DND-41 (cell line): ENCODE measurements at regions not wholly inside any gene's neighbourhood (a gene's known extent, or its start where the extent isn't known, plus 50 kb on each side); places are given as distances from the start of the nearest gene placed in this dataset.

Experiments
- ATAC-seq: fragments of 200-7000 bp; cut with Tn5 transposase; 3 replicates; pipeline ENCODE4 v1.9.1; 2021; ENCODE audit warnings: low read depth; ENCODE audit not compliant: insufficient read depth
- DNase-seq: peaks from one replicate; pipeline ENCODE4 v3.0.0-alpha.2; 2020
- H2AFZ ChIP-seq: 2 replicates; pipeline ENCODE4 v1.6.0; 2012; ENCODE audit warnings: low read depth, low read length
- H3K27ac ChIP-seq: 2 replicates; pipeline ENCODE4 v1.5.1; 2012; ENCODE audit warnings: low read length, inconsistent platforms
- H3K27me3 ChIP-seq: fragments of 200-600 bp; sonication (generic); 2 replicates; pipeline ENCODE4 v1.6.0; 2012; ENCODE audit warnings: low read length, mild to moderate bottlenecking, inconsistent platforms; ENCODE audit not compliant: insufficient read depth, poor library complexity
- H3K36me3 ChIP-seq: 2 replicates; pipeline ENCODE4 v1.5.1; 2012; ENCODE audit warnings: low read length, inconsistent platforms; ENCODE audit not compliant: insufficient read depth
- H3K4me1 ChIP-seq: 2 replicates; pipeline ENCODE4 v1.5.1; 2012; ENCODE audit warnings: mild to moderate bottlenecking, low read length; ENCODE audit not compliant: insufficient read depth
- H3K4me2 ChIP-seq: 2 replicates; pipeline ENCODE4 v1.6.0; 2012; ENCODE audit warnings: mild to moderate bottlenecking, moderate library complexity, low read length, inconsistent platforms; ENCODE audit not compliant: insufficient read depth
- H3K4me3 ChIP-seq, 2 experiments: fragments of 200-600 bp in 1 of 2; shearing (Covaris generic) in 1 of 2; 2 replicates each; pipeline ENCODE4 v1.5.1; 2012 to 2016; ENCODE audit warnings: inconsistent platforms in 2 of 2, low read length in 2 of 2, mild to moderate bottlenecking in 2 of 2, low read depth in 1 of 2, moderate library complexity in 1 of 2
- H3K79me2 ChIP-seq: 2 replicates; pipeline ENCODE4 v1.6.0; 2012; ENCODE audit warnings: low read length, inconsistent platforms; ENCODE audit not compliant: insufficient read depth
- H3K9ac ChIP-seq: 2 replicates; pipeline ENCODE4 v1.6.0; 2012; ENCODE audit warnings: low read depth, mild to moderate bottlenecking, inconsistent platforms, low read length, moderate library complexity
- H3K9me3 ChIP-seq: 2 replicates; pipeline ENCODE4 v1.5.1; 2012; ENCODE audit warnings: low read length, moderate library complexity, mild to moderate bottlenecking, inconsistent platforms; ENCODE audit not compliant: insufficient read depth, severe bottlenecking
- H4K20me1 ChIP-seq: 2 replicates; pipeline ENCODE4 v1.6.0; 2012; ENCODE audit warnings: low read length; ENCODE audit not compliant: insufficient read depth
- EZH2 ChIP-seq: IDR thresholded peaks from 3 replicates; pipeline ENCODE4 v1.6.1; 2012; ENCODE audit warnings: borderline replicate concordance, low read depth, mild to moderate bottlenecking, moderate library complexity, low read length, inconsistent platforms; ENCODE audit not compliant: severe bottlenecking
- TF ChIP-seq, protein P1 (sequence below): IDR thresholded peaks from 2 replicates; pipeline ENCODE4 v1.5.1; 2012; ENCODE audit warnings: borderline replicate concordance, low read length, moderate library complexity, mild to moderate bottlenecking; ENCODE audit not compliant: poor library complexity, severe bottlenecking; ENCODE audit errors: extremely low read depth

DNA sequence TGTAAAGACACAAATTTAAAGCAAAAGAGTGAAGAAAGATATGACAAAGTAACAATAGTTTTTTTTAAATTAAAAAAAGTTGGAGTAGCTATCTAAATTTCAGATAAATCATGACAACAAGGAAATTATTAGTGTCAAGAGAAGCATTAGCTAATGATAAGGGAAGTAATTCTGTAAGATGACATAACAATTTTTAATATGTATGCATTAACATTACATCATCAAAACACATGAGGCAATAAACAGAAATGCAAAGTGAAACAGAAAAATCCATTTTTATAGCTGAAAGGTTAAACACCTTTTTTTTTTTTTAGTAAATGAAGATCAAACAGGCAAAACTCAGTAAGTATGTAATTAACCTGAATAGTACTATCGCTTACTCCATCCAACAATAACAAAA is 804.9 kb upstream of the PRR20A start:
- H3K9ac ChIP-seq: no peak overlapping the region
- no peaks in the 10 kb centered on the region for H3K36me3 ChIP-seq
- DNase-seq: no peak
- no peak overlapping the region for H3K4me3 ChIP-seq
- H4K20me1 ChIP-seq: no peaks in the 10 kb centered on the region
- no peaks in the 10 kb centered on the region for H3K9me3 ChIP-seq
- ATAC-seq: no peak
- TF ChIP-seq EZH2: no peak
- TF ChIP-seq, protein P1, sequence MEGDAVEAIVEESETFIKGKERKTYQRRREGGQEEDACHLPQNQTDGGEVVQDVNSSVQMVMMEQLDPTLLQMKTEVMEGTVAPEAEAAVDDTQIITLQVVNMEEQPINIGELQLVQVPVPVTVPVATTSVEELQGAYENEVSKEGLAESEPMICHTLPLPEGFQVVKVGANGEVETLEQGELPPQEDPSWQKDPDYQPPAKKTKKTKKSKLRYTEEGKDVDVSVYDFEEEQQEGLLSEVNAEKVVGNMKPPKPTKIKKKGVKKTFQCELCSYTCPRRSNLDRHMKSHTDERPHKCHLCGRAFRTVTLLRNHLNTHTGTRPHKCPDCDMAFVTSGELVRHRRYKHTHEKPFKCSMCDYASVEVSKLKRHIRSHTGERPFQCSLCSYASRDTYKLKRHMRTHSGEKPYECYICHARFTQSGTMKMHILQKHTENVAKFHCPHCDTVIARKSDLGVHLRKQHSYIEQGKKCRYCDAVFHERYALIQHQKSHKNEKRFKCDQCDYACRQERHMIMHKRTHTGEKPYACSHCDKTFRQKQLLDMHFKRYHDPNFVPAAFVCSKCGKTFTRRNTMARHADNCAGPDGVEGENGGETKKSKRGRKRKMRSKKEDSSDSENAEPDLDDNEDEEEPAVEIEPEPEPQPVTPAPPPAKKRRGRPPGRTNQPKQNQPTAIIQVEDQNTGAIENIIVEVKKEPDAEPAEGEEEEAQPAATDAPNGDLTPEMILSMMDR: no peak
- H3K27me3 ChIP-seq: no peaks in the 10 kb centered on the region
- no peak overlapping the region for H3K27ac ChIP-seq
- no peak overlapping the region for H2AFZ ChIP-seq
- no peaks in the 10 kb centered on the region for H3K4me1 ChIP-seq
- no peak overlapping the region for H3K4me2 ChIP-seq
- no peaks in the 10 kb centered on the region for H3K79me2 ChIP-seq

DNA sequence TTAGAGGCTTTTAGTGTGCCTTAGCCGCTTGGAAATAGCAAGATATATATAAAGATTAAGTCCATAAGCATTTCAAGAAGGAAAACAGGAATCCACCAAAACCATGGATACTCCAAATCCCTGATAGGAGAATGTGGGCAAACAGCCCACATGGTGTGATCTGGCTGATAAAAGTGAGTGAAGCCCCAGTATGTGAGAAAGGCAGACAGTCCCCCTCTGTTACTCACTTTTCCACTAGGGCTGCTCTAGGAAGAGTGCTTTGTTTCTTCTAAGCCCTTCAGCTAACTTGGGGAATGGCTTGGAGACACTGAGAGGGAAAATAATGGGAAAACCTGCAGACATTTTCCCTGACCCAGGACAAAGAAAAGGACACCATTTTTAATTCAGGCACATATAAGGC is 802.3 kb upstream of the PRR20A start:
- H3K4me3 ChIP-seq: no peak overlapping the region
- H3K36me3 ChIP-seq: no peaks in the 10 kb centered on the region
- H3K9ac ChIP-seq: no peak overlapping the region
- TF ChIP-seq, protein P1: no peak
- no peak for TF ChIP-seq EZH2
- H3K4me2 ChIP-seq: no peak overlapping the region
- H3K4me1 ChIP-seq: no peaks in the 10 kb centered on the region
- H4K20me1 ChIP-seq: no peaks in the 10 kb centered on the region
- DNase-seq (no peak), ATAC-seq (no peak)
- no peak overlapping the region for H3K27ac ChIP-seq
- no peaks in the 10 kb centered on the region for H3K79me2 ChIP-seq
- H3K27me3 ChIP-seq: no peaks in the 10 kb centered on the region
- no peaks in the 10 kb centered on the region for H3K9me3 ChIP-seq
- no peak overlapping the region for H2AFZ ChIP-seq

DNA sequence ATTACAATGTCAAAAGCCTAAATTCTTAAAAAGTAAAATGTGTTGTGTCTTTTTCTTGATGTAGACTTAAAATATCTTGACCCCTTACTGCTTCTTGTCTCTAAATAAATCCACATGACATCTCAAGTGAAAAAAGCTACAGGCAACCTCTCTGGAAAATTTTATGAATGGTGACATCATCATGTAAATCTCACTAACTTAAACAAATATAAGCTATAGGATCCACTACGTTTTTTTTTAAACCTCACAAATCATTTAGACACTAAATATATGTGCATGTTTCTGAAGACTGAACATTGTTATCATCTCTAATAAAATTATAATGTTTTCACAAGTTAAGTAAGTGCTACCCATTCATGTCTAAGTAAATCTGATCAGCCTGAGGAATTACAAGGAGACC is 793.7 kb upstream of the PRR20A start:
- no peaks in the 10 kb centered on the region for H3K27me3 ChIP-seq
- no peaks in the 10 kb centered on the region for H4K20me1 ChIP-seq
- no peaks in the 10 kb centered on the region for H3K4me1 ChIP-seq
- ATAC-seq (no peak), DNase-seq (no peak)
- H3K4me2 ChIP-seq: no peak overlapping the region
- no peak overlapping the region for H2AFZ ChIP-seq
- H3K27ac ChIP-seq: no peak overlapping the region
- H3K36me3 ChIP-seq: no peaks in the 10 kb centered on the region
- no peak overlapping the region for H3K4me3 ChIP-seq
- H3K9me3 ChIP-seq: no peaks in the 10 kb centered on the region
- TF ChIP-seq, protein P1: no peak
- no peak for TF ChIP-seq EZH2
- H3K9ac ChIP-seq: no peak overlapping the region
- H3K79me2 ChIP-seq: no peaks in the 10 kb centered on the region

DNA sequence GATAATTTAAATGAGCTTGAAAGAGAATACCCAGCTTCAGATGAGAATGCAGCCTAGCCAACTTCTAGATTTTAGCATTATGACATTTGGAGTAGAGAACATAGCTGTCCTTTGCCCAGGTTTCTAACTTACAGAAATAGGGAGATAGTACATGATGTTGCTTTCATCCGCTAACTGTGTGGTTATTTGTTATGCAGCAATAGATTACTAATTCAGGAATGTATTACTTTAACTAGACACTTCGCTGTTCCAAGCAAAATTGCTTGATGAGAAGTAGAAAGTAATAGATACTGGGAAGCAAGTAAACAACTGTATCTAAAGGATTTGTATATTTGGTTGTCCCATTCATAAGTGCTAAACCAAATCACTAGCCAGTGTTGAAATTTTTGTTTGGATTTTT is 790.9 kb upstream of the PRR20A start:
- no peaks in the 10 kb centered on the region for H3K27me3 ChIP-seq
- no peak overlapping the region for H3K9ac ChIP-seq
- ATAC-seq: no peak
- no peaks in the 10 kb centered on the region for H3K79me2 ChIP-seq
- no peak overlapping the region for H2AFZ ChIP-seq
- H3K36me3 ChIP-seq: no peaks in the 10 kb centered on the region
- no peak overlapping the region for H3K4me2 ChIP-seq
- no peak overlapping the region for H3K27ac ChIP-seq
- DNase-seq: no peak
- H3K4me1 ChIP-seq: no peaks in the 10 kb centered on the region
- TF ChIP-seq, protein P1: no peak
- TF ChIP-seq EZH2: no peak
- H3K4me3 ChIP-seq: no peak overlapping the region
- H4K20me1 ChIP-seq: no peaks in the 10 kb centered on the region
- H3K9me3 ChIP-seq: no peaks in the 10 kb centered on the region
